Trophoblast cell (in vitro differentiated cells and primary cell): ENCODE measurements at regions not wholly inside any gene's neighbourhood (a gene's known extent, or its start where the extent isn't known, plus 50 kb on each side); places are given as distances from the start of the nearest gene placed in this dataset.

ENCODE experiments used
- DNase-seq, 2 donors: peaks; one replicate each; pipeline ENCODE4 v3.0.0-alpha.2; 2016
- H2AFZ ChIP-seq: 2 replicates; pipeline ENCODE4 v1.6.1; 2013; ENCODE audit warnings: low read length, moderate library complexity, mild to moderate bottlenecking; ENCODE audit not compliant: insufficient read depth, poor library complexity
- H2AK5ac ChIP-seq: 2 replicates; pipeline ENCODE4 v1.6.1; 2013; ENCODE audit warnings: mild to moderate bottlenecking, low read length
- H2BK120ac ChIP-seq: 2 replicates; pipeline ENCODE4 v1.6.1; 2013; ENCODE audit warnings: low read length, mild to moderate bottlenecking, moderate library complexity; ENCODE audit not compliant: insufficient read depth, poor library complexity
- H2BK12ac ChIP-seq: 2 replicates; pipeline ENCODE4 v1.6.1; 2013; ENCODE audit warnings: mild to moderate bottlenecking, low read length, moderate library complexity
- H2BK5ac ChIP-seq: 2 replicates; pipeline ENCODE4 v1.6.1; 2013; ENCODE audit warnings: low read length, low read depth, moderate library complexity, mild to moderate bottlenecking; ENCODE audit not compliant: poor library complexity
- H3K14ac ChIP-seq: 2 replicates; pipeline ENCODE4 v1.6.1; 2013; ENCODE audit warnings: mild to moderate bottlenecking, low read length
- H3K18ac ChIP-seq: 2 replicates; pipeline ENCODE4 v1.6.1; 2013; ENCODE audit warnings: mild to moderate bottlenecking, low read length
- H3K23ac ChIP-seq: 2 replicates; pipeline ENCODE4 v1.6.1; 2013; ENCODE audit warnings: low read length
- H3K27ac ChIP-seq: 2 replicates; pipeline ENCODE4 v1.5.1; 2013; ENCODE audit warnings: low read depth, mild to moderate bottlenecking, inconsistent platforms, low read length, moderate library complexity
- H3K27me3 ChIP-seq: 2 replicates; pipeline ENCODE4 v1.6.1; 2013; ENCODE audit warnings: inconsistent platforms, mild to moderate bottlenecking, low read length, moderate library complexity; ENCODE audit not compliant: insufficient read depth
- H3K36me3 ChIP-seq, 2 experiments: 1 replicate in 1 of 2; 2 replicates in 1 of 2; pipeline ENCODE4 v1.6.1; 2013; ENCODE audit warnings: low read length in 2 of 2, mild to moderate bottlenecking in 2 of 2, moderate library complexity in 1 of 2; ENCODE audit not compliant: insufficient read depth in 2 of 2, control insufficient read depth in 1 of 2
- H3K4ac ChIP-seq: 2 replicates; pipeline ENCODE4 v1.6.1; 2013; ENCODE audit warnings: low read depth, mild to moderate bottlenecking, low read length, moderate library complexity
- H3K4me1 ChIP-seq, 2 experiments: 1 replicate in 1 of 2; 2 replicates in 1 of 2; pipeline ENCODE4 v1.6.1; 2013; ENCODE audit warnings: low read length in 2 of 2, mild to moderate bottlenecking in 2 of 2, moderate library complexity in 1 of 2; ENCODE audit not compliant: insufficient read depth in 2 of 2, control insufficient read depth in 1 of 2
- H3K4me2 ChIP-seq: 2 replicates; pipeline ENCODE4 v1.6.1; 2013; ENCODE audit warnings: inconsistent platforms, mild to moderate bottlenecking, low read length, moderate library complexity
- H3K4me3 ChIP-seq: 2 replicates; pipeline ENCODE4 v1.5.1; 2013; ENCODE audit warnings: mild to moderate bottlenecking, low read depth, low read length, inconsistent platforms
- H3K79me1 ChIP-seq: one replicate; pipeline ENCODE4 v1.6.1; 2013; ENCODE audit warnings: low read length
- H3K79me2 ChIP-seq: 2 replicates; pipeline ENCODE4 v1.6.1; 2013; ENCODE audit warnings: low read length, mild to moderate bottlenecking; ENCODE audit not compliant: control insufficient read depth, insufficient read depth, poor library complexity
- H3K9ac ChIP-seq: 2 replicates; pipeline ENCODE4 v1.6.1; 2013; ENCODE audit warnings: mild to moderate bottlenecking, low read length
- H3K9me3 ChIP-seq: 2 replicates; pipeline ENCODE4 v1.6.1; 2013; ENCODE audit warnings: low read depth, mild to moderate bottlenecking, control low read depth, inconsistent platforms, low read length; ENCODE audit not compliant: insufficient read depth
- H4K12ac ChIP-seq: 2 replicates; pipeline ENCODE4 v1.6.1; 2013; ENCODE audit warnings: low read depth, mild to moderate bottlenecking, low read length, moderate library complexity
- H4K8ac ChIP-seq: 2 replicates; pipeline ENCODE4 v1.6.1; 2013; ENCODE audit warnings: low read depth, mild to moderate bottlenecking, low read length, moderate library complexity
- H4K91ac ChIP-seq: one replicate; pipeline ENCODE4 v1.6.1; 2013; ENCODE audit warnings: low read depth, mild to moderate bottlenecking, low read length, moderate library complexity
- WGBS: extraction: QIAGEN DNeasy Blood & Tissue Kit; methylation state at CpG from one replicate; pipeline ENCODE4 v1.1.7; 2013; ENCODE audit warnings: missing lambda C conversion rate; ENCODE audit not compliant: insufficient read length, insufficient coverage; ENCODE audit errors: extremely low coverage; 5-methylcytosine and 5-hydroxymethylcytosine counted together

DNA sequence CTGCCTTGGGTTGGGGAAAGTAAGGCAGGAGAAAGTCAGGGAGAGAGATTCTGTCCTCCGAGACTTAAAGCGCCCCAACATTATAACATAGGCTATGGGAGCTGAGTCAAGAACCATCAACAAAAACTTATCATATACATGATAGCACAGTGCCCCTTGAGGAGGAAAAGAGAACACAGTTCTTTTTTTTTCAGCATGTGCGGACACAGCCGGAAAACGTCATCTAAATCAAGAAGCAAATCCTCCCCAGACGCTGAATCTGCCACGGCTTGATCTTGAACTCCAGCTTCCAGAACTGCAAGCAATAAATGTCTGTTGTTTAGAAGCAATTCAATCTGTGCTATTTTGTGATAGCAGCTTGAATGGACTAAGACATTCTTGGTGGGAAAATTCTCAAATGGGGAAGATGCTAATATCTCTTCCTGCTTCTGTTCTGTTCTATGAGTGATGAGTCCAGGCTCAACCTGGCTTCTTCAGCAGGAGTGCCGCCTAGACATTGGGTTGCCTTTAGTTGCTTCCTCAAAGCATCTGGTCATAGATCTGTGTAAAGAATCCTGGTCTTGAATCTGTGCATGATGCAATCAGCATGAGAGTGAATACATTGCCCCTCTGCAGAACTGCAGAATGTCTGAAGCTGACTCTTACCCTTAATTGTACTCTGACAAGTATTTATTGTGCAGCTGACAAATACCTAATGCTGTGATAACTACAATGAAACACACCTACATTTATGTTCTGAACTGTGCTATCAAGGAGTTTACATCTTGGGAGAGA is 549.8 kb upstream of the PRKX start:
- no peaks in the 10 kb centered on the region for H3K79me2 ChIP-seq
- no peak overlapping the region for H3K18ac ChIP-seq
- no peak overlapping the region for H2BK5ac ChIP-seq
- no peak overlapping the region for H2BK12ac ChIP-seq
- peak in 1 of 2 donors; percentile 27 for DNase-seq
- no peak overlapping the region for H3K4ac ChIP-seq
- H3K14ac ChIP-seq, result no peak overlapping the region
- H3K4me2 ChIP-seq, result no peak overlapping the region
- H4K91ac ChIP-seq, result no peak overlapping the region
- H3K79me1 ChIP-seq, result no peaks in the 10 kb centered on the region
- H3K27me3 ChIP-seq, result no peaks in the 10 kb centered on the region
- H4K12ac ChIP-seq, result no peak overlapping the region
- H2AK5ac ChIP-seq, result no peak overlapping the region
- no peak overlapping the region for H2BK120ac ChIP-seq
- no peak overlapping the region for H3K27ac ChIP-seq
- WGBS, result no CpG with 5 or more reads among the region's 8 CpGs
- no peak overlapping the region for H3K23ac ChIP-seq
- H3K4me3 ChIP-seq, result no peak overlapping the region
- no peak overlapping the region for H4K8ac ChIP-seq
- H3K9me3 ChIP-seq, result no peaks in the 10 kb centered on the region
- no peaks in the 10 kb centered on the region for H3K4me1 ChIP-seq
- no peak overlapping the region for H3K9ac ChIP-seq
- no peaks in the 10 kb centered on the region for H3K36me3 ChIP-seq
- H2AFZ ChIP-seq, result no peak overlapping the region

DNA sequence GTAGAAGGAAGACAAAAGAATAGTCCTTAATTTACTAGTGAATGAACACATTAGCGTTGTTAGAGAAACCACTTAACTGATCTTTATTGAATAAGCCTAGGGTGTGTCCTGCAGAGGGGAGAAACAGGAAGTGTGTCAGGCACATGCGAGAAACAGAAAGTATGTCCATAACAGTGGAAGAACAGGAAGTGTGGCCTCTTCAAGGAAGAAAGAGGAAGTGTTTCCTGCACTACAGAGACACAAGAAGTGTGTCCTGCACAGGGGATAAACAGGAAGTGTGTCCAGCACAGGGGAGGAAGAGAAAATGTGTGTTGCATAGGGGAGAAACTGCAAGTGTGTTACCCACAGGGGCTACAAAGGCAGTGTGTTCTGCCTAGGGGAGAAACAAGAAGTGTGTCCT is 539.6 kb upstream of the PRKX start:
- Histone ChIP-seq H3K79me2 (no peaks in the 10 kb centered on the region), H3K9me3 (no peaks in the 10 kb centered on the region), H3K27me3 (no peaks in the 10 kb centered on the region), H4K8ac (no peak overlapping the region), H3K14ac (no peak overlapping the region), H3K4me2 (no peak overlapping the region), H3K4ac (no peak overlapping the region), H2AK5ac (no peak overlapping the region), H3K36me3 (no peaks in the 10 kb centered on the region), H2BK5ac (no peak overlapping the region), H3K79me1 (no peaks in the 10 kb centered on the region), H3K4me1 (no peaks in the 10 kb centered on the region), H3K4me3 (no peak overlapping the region), H2BK12ac (no peak overlapping the region), H4K91ac (no peak overlapping the region), H2BK120ac (no peak overlapping the region), H3K23ac (no peak overlapping the region), H3K9ac (no peak overlapping the region), H2AFZ (no peak overlapping the region), H3K18ac (no peak overlapping the region), H4K12ac (no peak overlapping the region), H3K27ac (no peak overlapping the region)
- no CpG with 5 or more reads among the region's 2 CpGs for WGBS
- DNase-seq, result no peak

- Histone ChIP-seq H3K79me2 (no peaks in the 10 kb centered on the region), H3K79me1 (no peaks in the 10 kb centered on the region), H3K27ac (no peak overlapping the region), H2BK5ac (no peak overlapping the region), H3K36me3 (no peaks in the 10 kb centered on the region), H2BK120ac (no peak overlapping the region), H3K4me1 (no peaks in the 10 kb centered on the region), H2AK5ac (no peak overlapping the region), H3K18ac (no peak overlapping the region), H3K4me2 (no peak overlapping the region), H3K23ac (no peak overlapping the region), H3K9ac (no peak overlapping the region), H2BK12ac (no peak overlapping the region), H3K27me3 (no peaks in the 10 kb centered on the region), H3K9me3 (no peaks in the 10 kb centered on the region), H2AFZ (no peak overlapping the region), H4K12ac (no peak overlapping the region), H4K8ac (no peak overlapping the region), H3K14ac (no peak overlapping the region), H3K4me3 (no peak overlapping the region), H3K4ac (no peak overlapping the region), H4K91ac (no peak overlapping the region)
- DNase-seq, result no peak
- WGBS, result no CpG with 5 or more reads among the region's 8 CpGs
These were observed 536.0 kb upstream of the PRKX start for GRCh38 chrX:4249401-4249800.

DNA sequence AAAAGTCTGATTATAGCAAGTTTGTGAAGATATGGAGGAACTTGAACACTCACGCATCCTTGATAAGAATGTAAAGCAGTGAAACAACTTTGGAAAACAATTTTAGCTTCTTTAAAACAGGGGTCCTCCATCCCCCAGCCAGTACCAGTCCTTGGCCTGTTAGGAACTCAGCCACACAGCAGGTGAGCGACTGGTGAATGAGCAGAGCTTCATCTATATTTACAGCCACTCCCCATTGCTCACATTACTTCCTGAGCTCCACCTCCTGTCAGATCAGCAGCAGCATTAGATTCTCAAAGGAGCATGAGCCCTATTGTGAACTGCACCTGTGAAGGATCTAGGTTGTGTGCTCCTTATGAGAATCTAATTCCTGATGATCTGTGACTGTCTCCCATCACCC is 530.3 kb upstream of the PRKX start:
- Histone ChIP-seq H4K8ac (no peak overlapping the region), H3K27me3 (no peaks in the 10 kb centered on the region), H3K14ac (no peak overlapping the region), H3K36me3 (no peaks in the 10 kb centered on the region), H3K79me1 (no peaks in the 10 kb centered on the region), H4K91ac (no peak overlapping the region), H2AFZ (no peak overlapping the region), H3K4ac (no peak overlapping the region), H3K9me3 (peaks cover 2% of the 10 kb centered on the region), H2AK5ac (no peak overlapping the region), H3K9ac (no peak overlapping the region), H3K79me2 (no peaks in the 10 kb centered on the region), H3K4me2 (no peak overlapping the region), H3K27ac (no peak overlapping the region), H3K18ac (no peak overlapping the region), H3K23ac (no peak overlapping the region), H2BK5ac (no peak overlapping the region), H2BK12ac (no peak overlapping the region), H2BK120ac (no peak overlapping the region), H4K12ac (no peak overlapping the region), H3K4me3 (no peak overlapping the region), H3K4me1 (no peaks in the 10 kb centered on the region)
- DNase-seq, result no peak
- no CpG with 5 or more reads among the region's 2 CpGs for WGBS
